NOMO-1 (cell line): ENCODE measurements at regions not wholly inside any gene's neighbourhood (a gene's known extent, or its start where the extent isn't known, plus 50 kb on each side); places are given as distances from the start of the nearest gene placed in this dataset.
"Not testable (repeated sequence)": the region's sequence is repeated elsewhere in the genome, so short reads cannot be mapped to it uniquely, and the experiment has no call there.

ENCODE experiments used
- DNase-seq, 2 experiments: peaks; one replicate each; lab custom pipeline; 2025; ENCODE audit not compliant: unreplicated experiment in 2 of 2; lab: John Stamatoyannopoulos, UW

GRCh38 chr11:104781037-104781436, 117.2 kb downstream of the CASP12 start:
- no peak for DNase-seq

- DNase-seq, result no peak
Observed at GRCh38 chr11:104776501-104777170, 121.6 kb downstream of the CASP12 start.

GRCh38 chr11:104774578-104774977, 123.7 kb downstream of the CASP12 start:
- DNase-seq, result no peak

GRCh38 chr11:104772806-104773241, 125.4 kb downstream of the CASP12 start:
- DNase-seq, result no peak

- no peak for DNase-seq
Observed at GRCh38 chr11:104771763-104772162, 126.5 kb downstream of the CASP12 start.

GRCh38 chr11:104771046-104771445, 127.2 kb downstream of the CASP12 start:
- DNase-seq, result not testable (repeated sequence)

GRCh38 chr11:104765401-104766095, 132.7 kb downstream of the CASP12 start:
- DNase-seq, result no peak

- no peak for DNase-seq
Observed at GRCh38 chr11:104764710-104765045, 133.6 kb downstream of the CASP12 start.

GRCh38 chr11:104763930-104764709, 134.1 kb downstream of the CASP12 start:
- DNase-seq, result no peak

- DNase-seq, result no peak
Observed at GRCh38 chr11:104761511-104761910, 136.7 kb downstream of the CASP12 start.

GRCh38 chr11:104759464-104759863, 138.8 kb downstream of the CASP12 start:
- no peak for DNase-seq

- no peak for DNase-seq
Observed at GRCh38 chr11:104738918-104739317, 159.3 kb downstream of the CASP12 start.

GRCh38 chr11:104738208-104738607, 160.1 kb downstream of the CASP12 start:
- no peak for DNase-seq

- peak in 1 of 2 experiments; percentile 41 for DNase-seq
Observed at GRCh38 chr11:104736502-104736901, 161.8 kb downstream of the CASP12 start.

GRCh38 chr11:104734998-104735397, 163.3 kb downstream of the CASP12 start:
- no peak for DNase-seq

GRCh38 chr11:104731890-104732289, 166.4 kb downstream of the CASP12 start:
- DNase-seq, result no peak

- DNase-seq, result no peak
Observed at GRCh38 chr11:104728927-104729326, 169.3 kb downstream of the CASP12 start.

GRCh38 chr11:104727768-104728167, 170.5 kb downstream of the CASP12 start:
- no peak for DNase-seq

GRCh38 chr11:104727095-104727494, 171.2 kb downstream of the CASP12 start:
- DNase-seq, result no peak

GRCh38 chr11:104725796-104726408, 172.4 kb downstream of the CASP12 start:
- DNase-seq, result no peak

GRCh38 chr11:104713401-104713800, 184.9 kb downstream of the CASP12 start:
- no peak for DNase-seq
